ENCODE measurements at regions not wholly inside any gene's neighbourhood (a gene's known extent, or its start where the extent isn't known, plus 50 kb on each side); places are given as distances from the start of the nearest gene placed in this dataset.

GRCh38 chr18:57931038-57931437 is 113.0 kb upstream of the NEDD4L start:
- DNase-seq (ENCODE audit: low read depth) = no peak
- TF ChIP-seq CTCF (IDR thresholded peaks at IDR 0.05; ENCODE audit: low read length, missing control alignments) = no peak
- peak overlapping the region; percentile 7 for H3K4me3 ChIP-seq (replicated peaks; ENCODE audit: low read depth, low read length)

- no peak for DNase-seq (ENCODE audit: low read depth)
- peak overlapping the region; percentile 7 for H3K4me3 ChIP-seq (replicated peaks; ENCODE audit: low read depth, low read length)
- no peak for TF ChIP-seq CTCF (IDR thresholded peaks at IDR 0.05; ENCODE audit: low read length, missing control alignments)
Observed at GRCh38 chr18:57930476-57930875, 113.5 kb upstream of the NEDD4L start.

GRCh38 chr18:57929922-57930321 is 114.1 kb upstream of the NEDD4L start:
- H3K4me3 ChIP-seq (replicated peaks; ENCODE audit: low read depth, low read length) = no peak overlapping the region
- no peak for DNase-seq (ENCODE audit: low read depth)
- no peak for TF ChIP-seq CTCF (IDR thresholded peaks at IDR 0.05; ENCODE audit: low read length, missing control alignments)

GRCh38 chr18:57928466-57928865 is 115.6 kb upstream of the NEDD4L start:
- no peak overlapping the region for H3K4me3 ChIP-seq (replicated peaks; ENCODE audit: low read depth, low read length)
- no peak for DNase-seq (ENCODE audit: low read depth)
- no peak for TF ChIP-seq CTCF (IDR thresholded peaks at IDR 0.05; ENCODE audit: low read length, missing control alignments)

GRCh38 chr18:57927511-57927910 is 116.5 kb upstream of the NEDD4L start:
- no peak for DNase-seq (ENCODE audit: low read depth)
- no peak overlapping the region for H3K4me3 ChIP-seq (replicated peaks; ENCODE audit: low read depth, low read length)
- TF ChIP-seq CTCF (IDR thresholded peaks at IDR 0.05; ENCODE audit: low read length, missing control alignments) = no peak

- peak; percentile 23 for DNase-seq (ENCODE audit: low read depth)
- no peak overlapping the region for H3K4me3 ChIP-seq (replicated peaks; ENCODE audit: low read depth, low read length)
- TF ChIP-seq CTCF (IDR thresholded peaks at IDR 0.05; ENCODE audit: low read length, missing control alignments) = no peak
Observed at GRCh38 chr18:57925706-57926105, 118.3 kb upstream of the NEDD4L start.

- DNase-seq (ENCODE audit: low read depth) = no peak
- no peak overlapping the region for H3K4me3 ChIP-seq (replicated peaks; ENCODE audit: low read depth, low read length)
- TF ChIP-seq CTCF (IDR thresholded peaks at IDR 0.05; ENCODE audit: low read length, missing control alignments) = no peak
Observed at GRCh38 chr18:57923611-57924010, 120.4 kb upstream of the NEDD4L start.
